ENCODE measurements at regions not wholly inside any gene's neighbourhood (a gene's known extent, or its start where the extent isn't known, plus 50 kb on each side); places are given as distances from the start of the nearest gene placed in this dataset.

- Histone ChIP-seq H2BK5ac (ENCODE audit: low read depth, low read length, poor library complexity, severe bottlenecking) (peak overlapping the region; percentile 9), H3K9me1 (ENCODE audit: insufficient read depth, low read length) (peaks cover 13% of the 10 kb centered on the region), H4K91ac (ENCODE audit: insufficient read depth, low read depth, low read length) (no peak overlapping the region; the same call in 1 of the 2 replicates), H4K5ac (ENCODE audit: low read depth, low read length) (no peak overlapping the region), H3K9ac (ENCODE audit: low read depth, low read length) (no peak overlapping the region), H3K27me3 (ENCODE audit: control insufficient read depth, insufficient read depth, low read length) (no peaks in the 10 kb centered on the region), H3K9me3 (ENCODE audit: control insufficient read depth, insufficient read depth, low read length) (no peaks in the 10 kb centered on the region), H2AK9ac (replicated peaks; ENCODE audit: low read depth, low read length, poor library complexity) (no peak overlapping the region), H4K20me1 (ENCODE audit: insufficient read depth, low read length) (no peaks in the 10 kb centered on the region), H3K79me1 (ENCODE audit: low read depth in 1 of 2, low read length in 2 of 2) (no peaks in the 10 kb centered on the region; a peak in 1 of 4 replicates), H3K14ac (replicated peaks; ENCODE audit: low read depth, low read length) (0 out of 2 replicates have a peak overlapping the region, but pooled peaks have one; percentile 45), H3K56ac (ENCODE audit: extremely low read depth, insufficient read depth, low read length) (no peak overlapping the region), H3K23ac (ENCODE audit: low read depth, low read length) (no peak overlapping the region), H4K8ac (ENCODE audit: low read depth in 2 of 2, low read length in 2 of 2) (no peak overlapping the region), H2BK120ac (ENCODE audit: low read depth, low read length) (0 out of 2 replicates have a peak overlapping the region, but pooled peaks have one; percentile 87), H2AFZ (replicated peaks; ENCODE audit: low read length, poor library complexity) (no peak overlapping the region), H3K4ac (ENCODE audit: low read depth, low read length) (no peak overlapping the region), H2AK5ac (ENCODE audit: low read depth, low read length) (no peak overlapping the region), H3K4me3 (ENCODE audit: insufficient read depth, low read depth, low read length) (no peak overlapping the region), H3K4me1 (ENCODE audit: control insufficient read depth, insufficient read depth, low read length) (peaks cover 13% of the 10 kb centered on the region), H3K18ac (ENCODE audit: low read depth, low read length) (no peak overlapping the region), H2BK15ac (ENCODE audit: low read depth, low read length) (0 out of 3 replicates have a peak overlapping the region, but pooled peaks have one; percentile 10), H3K4me2 (ENCODE audit: low read depth, low read length) (no peak overlapping the region), H3K27ac (ENCODE audit: insufficient read depth, low read length) (no peak overlapping the region), H2BK20ac (ENCODE audit: low read depth, low read length) (0 out of 2 replicates have a peak overlapping the region, but pooled peaks have one; percentile 90), H3K36me3 (ENCODE audit: control insufficient read depth, insufficient read depth, low read length) (no peaks in the 10 kb centered on the region)
- intact Hi-C loops (cut with micrococcal nuclease): loop anchor here (5.0 kb wide), 1 partner anchor 253 kb away; the partner anchor contains the start of gene BTBD10
- no peak for TF ChIP-seq RAD21 (IDR thresholded peaks at IDR 0.05; ENCODE audit: low read length)
- no peak for TF ChIP-seq RFX5 (IDR thresholded peaks at IDR 0.05; ENCODE audit: low read depth, low read length)
- no peak for TF ChIP-seq NFE2L2 (IDR thresholded peaks at IDR 0.05; ENCODE audit: low read depth, low read length)
- no peak for TF ChIP-seq FOS (IDR thresholded peaks at IDR 0.05; ENCODE audit: low read depth, low read length)
- no peak for DNase-seq
- WGBS, 2 experiments (ENCODE audit: extremely low coverage in 2 of 2, insufficient read length in 1 of 2): no CpG with 5 or more reads among the region's 3 CpGs
- ChIA-PET CTCF (interaction anchor here (0.5 to 3.6 kb wide), 10 partner anchors 29 to 1041 kb away, joined by 3 to 39 read pairs (median 5); no protein-coding TSS in a partner anchor), POLR2A (ENCODE audit: unreplicated experiment) (no interaction called here)
- in situ Hi-C loops (cut with MboI; ENCODE audit: low sequenced_read_pairs): loop anchor here (5.0 kb wide), 1 partner anchor 133 kb away; no protein-coding TSS in a partner anchor
- dilution Hi-C loops (cut with HindIII; ENCODE audit: low sequenced_read_pairs, unreplicated experiment): no loop called here
- BruUV-seq (replicated peaks): no TSS peak
- no peak for ATAC-seq (ENCODE audit: low read depth)
Measured at GRCh38 chr11:13209379-13209778, 68.2 kb upstream of the BMAL1 start.

Measured in IMR-90 (cell line).